HL-60 (cell line): ENCODE measurements at regions not wholly inside any gene's neighbourhood (a gene's known extent, or its start where the extent isn't known, plus 50 kb on each side); places are given as distances from the start of the nearest gene placed in this dataset.

Source experiments
- DNase-seq, 2 experiments: peaks; one replicate each; pipeline ENCODE4 v3.0.0-alpha.2; 2010 to 2020; ENCODE audit warnings: low read depth in 1 of 2, low spot score in 1 of 2
- H3K27ac ChIP-seq: fragments of 250-450 bp; sonication (Bioruptor Pico); replicated peaks from 2 replicates; pipeline ENCODE4 v1.5.1; 2020; ENCODE audit warnings: mild to moderate bottlenecking, moderate library complexity
- H3K27me3 ChIP-seq: fragments of 250-450 bp; sonication (Bioruptor Pico); 2 replicates; pipeline ENCODE4 v1.5.1; 2021; ENCODE audit warnings: mild to moderate bottlenecking, moderate library complexity; ENCODE audit not compliant: insufficient read depth, poor library complexity, severe bottlenecking
- H3K4me3 ChIP-seq: replicated peaks from 2 replicates; pipeline ENCODE4 v1.5.1; 2011; ENCODE audit warnings: mild to moderate bottlenecking, control low read depth, low read length; ENCODE audit not compliant: insufficient read depth
- GABPA ChIP-seq: IDR thresholded peaks from 2 replicates; pipeline ENCODE4 v1.6.1; 2012; ENCODE audit warnings: low read depth
- POLR2AphosphoS5 ChIP-seq: IDR thresholded peaks from 2 replicates; pipeline ENCODE4 v1.6.1; 2012; ENCODE audit warnings: low read depth
- SPI1 ChIP-seq: IDR thresholded peaks from 2 replicates; pipeline ENCODE4 v1.6.1; 2012; ENCODE audit warnings: low read depth, mild to moderate bottlenecking, borderline replicate concordance
- TF ChIP-seq, protein P1 (sequence below): IDR thresholded peaks from 2 replicates; pipeline ENCODE4 v1.6.1; 2012; ENCODE audit warnings: low read depth; ENCODE audit not compliant: insufficient replicate concordance
- TF ChIP-seq, protein P2 (sequence below): IDR thresholded peaks from one replicate; pipeline ENCODE4 v1.5.1; 2011; ENCODE audit warnings: low read length, control low read depth, inconsistent platforms; ENCODE audit not compliant: insufficient read depth

DNA sequence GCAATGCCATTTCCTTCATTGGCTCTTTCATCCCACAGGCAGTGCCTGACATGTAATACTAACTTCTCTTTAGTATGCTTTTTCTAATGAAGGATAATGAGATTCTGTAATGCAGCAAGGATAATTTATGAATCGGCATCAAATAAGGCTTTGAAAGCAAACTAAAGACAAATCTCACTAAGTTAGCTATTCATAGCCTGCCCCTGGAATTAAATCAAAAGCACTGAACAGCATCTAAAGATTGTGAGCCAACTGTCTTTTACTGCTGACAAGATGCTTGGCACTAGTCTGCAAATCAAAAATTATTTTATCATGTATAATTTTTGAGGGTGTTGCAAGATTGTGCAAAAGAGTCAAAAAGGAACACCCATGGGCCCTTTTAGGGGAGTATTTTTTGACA lies 265.0 kb downstream of the CASP12 start:
- no peaks in the 10 kb centered on the region for H3K27me3 ChIP-seq
- TF ChIP-seq SPI1: no peak
- TF ChIP-seq, protein P1, sequence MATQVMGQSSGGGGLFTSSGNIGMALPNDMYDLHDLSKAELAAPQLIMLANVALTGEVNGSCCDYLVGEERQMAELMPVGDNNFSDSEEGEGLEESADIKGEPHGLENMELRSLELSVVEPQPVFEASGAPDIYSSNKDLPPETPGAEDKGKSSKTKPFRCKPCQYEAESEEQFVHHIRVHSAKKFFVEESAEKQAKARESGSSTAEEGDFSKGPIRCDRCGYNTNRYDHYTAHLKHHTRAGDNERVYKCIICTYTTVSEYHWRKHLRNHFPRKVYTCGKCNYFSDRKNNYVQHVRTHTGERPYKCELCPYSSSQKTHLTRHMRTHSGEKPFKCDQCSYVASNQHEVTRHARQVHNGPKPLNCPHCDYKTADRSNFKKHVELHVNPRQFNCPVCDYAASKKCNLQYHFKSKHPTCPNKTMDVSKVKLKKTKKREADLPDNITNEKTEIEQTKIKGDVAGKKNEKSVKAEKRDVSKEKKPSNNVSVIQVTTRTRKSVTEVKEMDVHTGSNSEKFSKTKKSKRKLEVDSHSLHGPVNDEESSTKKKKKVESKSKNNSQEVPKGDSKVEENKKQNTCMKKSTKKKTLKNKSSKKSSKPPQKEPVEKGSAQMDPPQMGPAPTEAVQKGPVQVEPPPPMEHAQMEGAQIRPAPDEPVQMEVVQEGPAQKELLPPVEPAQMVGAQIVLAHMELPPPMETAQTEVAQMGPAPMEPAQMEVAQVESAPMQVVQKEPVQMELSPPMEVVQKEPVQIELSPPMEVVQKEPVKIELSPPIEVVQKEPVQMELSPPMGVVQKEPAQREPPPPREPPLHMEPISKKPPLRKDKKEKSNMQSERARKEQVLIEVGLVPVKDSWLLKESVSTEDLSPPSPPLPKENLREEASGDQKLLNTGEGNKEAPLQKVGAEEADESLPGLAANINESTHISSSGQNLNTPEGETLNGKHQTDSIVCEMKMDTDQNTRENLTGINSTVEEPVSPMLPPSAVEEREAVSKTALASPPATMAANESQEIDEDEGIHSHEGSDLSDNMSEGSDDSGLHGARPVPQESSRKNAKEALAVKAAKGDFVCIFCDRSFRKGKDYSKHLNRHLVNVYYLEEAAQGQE: no peak
- TF ChIP-seq GABPA: no peak
- no peak for TF ChIP-seq POLR2AphosphoS5
- TF ChIP-seq, protein P2, sequence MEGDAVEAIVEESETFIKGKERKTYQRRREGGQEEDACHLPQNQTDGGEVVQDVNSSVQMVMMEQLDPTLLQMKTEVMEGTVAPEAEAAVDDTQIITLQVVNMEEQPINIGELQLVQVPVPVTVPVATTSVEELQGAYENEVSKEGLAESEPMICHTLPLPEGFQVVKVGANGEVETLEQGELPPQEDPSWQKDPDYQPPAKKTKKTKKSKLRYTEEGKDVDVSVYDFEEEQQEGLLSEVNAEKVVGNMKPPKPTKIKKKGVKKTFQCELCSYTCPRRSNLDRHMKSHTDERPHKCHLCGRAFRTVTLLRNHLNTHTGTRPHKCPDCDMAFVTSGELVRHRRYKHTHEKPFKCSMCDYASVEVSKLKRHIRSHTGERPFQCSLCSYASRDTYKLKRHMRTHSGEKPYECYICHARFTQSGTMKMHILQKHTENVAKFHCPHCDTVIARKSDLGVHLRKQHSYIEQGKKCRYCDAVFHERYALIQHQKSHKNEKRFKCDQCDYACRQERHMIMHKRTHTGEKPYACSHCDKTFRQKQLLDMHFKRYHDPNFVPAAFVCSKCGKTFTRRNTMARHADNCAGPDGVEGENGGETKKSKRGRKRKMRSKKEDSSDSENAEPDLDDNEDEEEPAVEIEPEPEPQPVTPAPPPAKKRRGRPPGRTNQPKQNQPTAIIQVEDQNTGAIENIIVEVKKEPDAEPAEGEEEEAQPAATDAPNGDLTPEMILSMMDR: no peak
- no peak for DNase-seq
- H3K27ac ChIP-seq: no peak overlapping the region
- no peak overlapping the region for H3K4me3 ChIP-seq

DNA sequence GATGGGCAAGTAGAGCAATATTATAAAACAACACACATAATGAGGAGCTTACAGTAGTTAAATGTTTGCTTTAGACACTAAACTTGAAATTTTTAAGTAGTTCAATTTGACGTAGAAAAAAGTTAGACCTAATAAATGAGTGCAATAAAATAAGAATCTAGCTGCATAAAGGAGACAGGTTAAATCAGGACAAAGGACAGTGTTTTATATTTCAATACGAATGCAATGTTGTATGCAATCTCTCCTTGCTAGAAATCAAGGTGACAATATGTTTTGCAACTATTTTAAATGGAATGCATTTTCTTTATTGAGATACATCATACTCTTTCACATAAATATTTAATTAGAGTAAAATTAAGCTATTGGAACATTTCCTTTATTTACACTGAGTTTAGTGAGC lies 267.9 kb downstream of the CASP12 start:
- no peak overlapping the region for H3K27ac ChIP-seq
- TF ChIP-seq, protein P1: peak; percentile 58
- TF ChIP-seq GABPA: no peak
- no peak overlapping the region for H3K4me3 ChIP-seq
- no peaks in the 10 kb centered on the region for H3K27me3 ChIP-seq
- no peak for DNase-seq

DNA sequence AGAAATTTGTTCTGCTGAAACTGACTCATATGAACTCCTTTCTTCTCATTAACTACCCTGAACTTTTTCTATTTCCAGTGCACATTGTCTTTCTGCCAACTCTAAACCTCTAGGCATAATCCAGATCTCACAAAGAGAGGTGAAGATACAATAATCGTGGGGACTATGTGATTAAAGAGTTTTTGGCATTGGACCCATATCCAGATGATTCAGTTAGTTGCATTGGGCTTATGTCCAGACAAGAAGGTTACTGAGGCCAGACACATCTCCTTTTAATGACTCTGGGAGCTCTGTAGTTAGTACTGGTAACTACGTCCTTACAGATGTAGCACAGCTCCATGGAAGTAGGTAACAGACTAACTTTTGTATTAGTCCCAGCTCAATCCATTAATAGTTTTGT lies 273.0 kb downstream of the CASP12 start:
- TF ChIP-seq, protein P1: no peak
- no peak for TF ChIP-seq SPI1
- TF ChIP-seq, protein P2: no peak
- TF ChIP-seq GABPA: no peak
- TF ChIP-seq POLR2AphosphoS5: no peak
- Histone ChIP-seq H3K27me3 (no peaks in the 10 kb centered on the region), H3K4me3 (no peak overlapping the region), H3K27ac (no peak overlapping the region)
- DNase-seq: no peak

DNA sequence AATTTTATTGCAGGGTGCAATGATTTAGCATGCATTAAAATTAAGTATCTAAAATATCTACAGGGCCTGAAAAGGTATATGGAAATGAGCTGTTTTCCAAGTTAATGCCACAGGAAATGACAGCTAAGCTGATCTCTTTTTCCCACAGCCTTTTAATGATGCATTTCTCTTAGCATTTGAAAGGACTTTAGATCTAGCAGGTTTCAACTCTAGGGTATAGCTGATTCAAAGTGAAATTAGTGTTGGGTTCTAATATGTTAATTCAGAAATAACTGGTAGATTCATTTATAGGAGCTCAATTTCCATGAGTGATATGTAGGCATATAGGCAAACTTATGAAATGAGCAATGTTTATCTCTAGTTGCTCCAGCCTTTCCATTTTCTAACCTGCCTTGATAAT lies 274.2 kb downstream of the CASP12 start:
- no peak for DNase-seq
- no peak for TF ChIP-seq POLR2AphosphoS5
- TF ChIP-seq SPI1: no peak
- TF ChIP-seq, protein P2: no peak
- H3K27ac ChIP-seq: no peak overlapping the region
- H3K4me3 ChIP-seq: no peak overlapping the region
- no peaks in the 10 kb centered on the region for H3K27me3 ChIP-seq
